K562 (cell line): ENCODE measurements at regions not wholly inside any gene's neighbourhood (a gene's known extent, or its start where the extent isn't known, plus 50 kb on each side); places are given as distances from the start of the nearest gene placed in this dataset.

Experiments
- ATAC-seq: fragments of 200-7000 bp; cut with Tn5 transposase; 3 replicates; pipeline ENCODE4 v1.9.1; 2020; ENCODE audit warnings: moderate library complexity
- BruUV-seq: library from RNA; stranded (reverse); fragments of 400-500 nt; replicated peaks from 2 replicates; lab custom pipeline; 2021; lab: Mats Ljungman, UMichigan
- CTCF ChIA-PET: fragments of 300-600 bp; formaldehyde crosslinking; extraction: SDS; loops from one replicate; lab custom pipeline; 2021; ENCODE audit warnings: low intra/inter-chr PET ratio; lab: Yijun Ruan, JAX
- POLR2A ChIA-PET: fragments of 300-600, 350-650 bp; sonication (Branson Sonifier 250); formaldehyde crosslinking; extraction: SDS; loops from one replicate; lab custom pipeline; 2021; ENCODE audit warnings: antibody characterized with exemption, inconsistent platforms; lab: Yijun Ruan, JAX
- DNase-seq, 4 experiments: peaks; one replicate each; pipeline versions ENCODE4 v3.0.0 to v3.0.0-alpha.2; 2011 to 2018; ENCODE audit warnings: low spot score in 3 of 4, mixed read lengths in 3 of 4; ENCODE audit errors: extremely low read depth in 1 of 4
- FAIRE-seq: peaks from 2 replicates; lab custom pipeline; 2011; peaks lifted over from hg19 to GRCh38; lab: Jason Lieb, UNC
- H2AFZ ChIP-seq: 2 replicates; pipeline ENCODE4 v1.6.0; 2011; ENCODE audit warnings: low read depth, low read length, control low read depth, inconsistent platforms
- H3K27ac ChIP-seq: fragments of 200-600 bp; 3 replicates; pipeline ENCODE4 v1.8.0; 2011; ENCODE audit warnings: low read depth, mild to moderate bottlenecking, control low read depth, inconsistent platforms, low read length, moderate library complexity, mixed read lengths; ENCODE audit errors: extremely low read depth
- H3K27me3 ChIP-seq, 2 experiments: fragments of 300-600 bp in 1 of 2; 2 replicates in 1 of 2; 3 replicates in 1 of 2; pipeline versions ENCODE4 v1.6.0 to v1.8.0; 2011; ENCODE audit warnings: inconsistent platforms in 2 of 2, low read length in 2 of 2, mild to moderate bottlenecking in 1 of 2, mixed read lengths in 1 of 2, moderate library complexity in 1 of 2; ENCODE audit not compliant: control insufficient read depth in 2 of 2, insufficient read depth in 2 of 2
- H3K36me3 ChIP-seq: fragments of 300-600 bp; 3 replicates; pipeline ENCODE4 v1.8.0; 2011; ENCODE audit warnings: mild to moderate bottlenecking, low read length, inconsistent platforms; ENCODE audit not compliant: control insufficient read depth, insufficient read depth
- H3K4me1 ChIP-seq, 2 experiments: fragments of 200-600 bp in 1 of 2; replicated peaks in 1 of 2; 2 replicates in 1 of 2; 3 replicates in 1 of 2; pipeline versions ENCODE4 v1.5.1 to v1.8.0; 2011; ENCODE audit warnings: inconsistent platforms in 2 of 2, low read length in 2 of 2, mild to moderate bottlenecking in 1 of 2, mixed read lengths in 1 of 2, moderate library complexity in 1 of 2; ENCODE audit not compliant: control insufficient read depth in 2 of 2, insufficient read depth in 2 of 2
- H3K4me2 ChIP-seq: 2 replicates; pipeline ENCODE4 v1.6.1; 2011; ENCODE audit warnings: low read length, control low read depth, inconsistent platforms, mixed read lengths; ENCODE audit not compliant: insufficient read depth
- H3K4me3 ChIP-seq: fragments of 200-600 bp; sonication (generic), shearing (Covaris generic); 2 replicates; pipeline ENCODE4 v1.5.1; 2016; ENCODE audit warnings: control low read depth, inconsistent platforms
- H3K79me2 ChIP-seq: fragments of 200-600 bp; 3 replicates; pipeline ENCODE4 v1.8.0; 2011; ENCODE audit warnings: low read length, inconsistent platforms; ENCODE audit not compliant: control insufficient read depth, insufficient read depth
- H3K9ac ChIP-seq, 2 experiments: 2 replicates each; pipeline versions ENCODE4 v1.6.0 to v1.6.1; 2011; ENCODE audit warnings: low read depth in 2 of 2, low read length in 2 of 2, control low read depth in 1 of 2, inconsistent platforms in 1 of 2, mild to moderate bottlenecking in 1 of 2, mixed read lengths in 1 of 2; ENCODE audit not compliant: insufficient read depth in 1 of 2
- H3K9me1 ChIP-seq: one replicate; pipeline ENCODE4 v1.6.0; 2011; ENCODE audit warnings: inconsistent platforms, mild to moderate bottlenecking, low read length, moderate library complexity; ENCODE audit not compliant: control insufficient read depth, insufficient read depth
- H3K9me3 ChIP-seq: replicated peaks from 2 replicates; pipeline ENCODE4 v1.5.1; 2011; ENCODE audit warnings: low read depth, low read length, inconsistent platforms; ENCODE audit not compliant: control insufficient read depth, insufficient read depth
- H4K20me1 ChIP-seq: replicated peaks from 2 replicates; pipeline ENCODE4 v1.6.1; 2011; ENCODE audit warnings: low read length, inconsistent platforms, mixed read lengths; ENCODE audit not compliant: control insufficient read depth, insufficient read depth
- BRF1 ChIP-seq: IDR thresholded peaks from 3 replicates; pipeline ENCODE4 v1.6.1; 2011; ENCODE audit warnings: borderline replicate concordance, mild to moderate bottlenecking; ENCODE audit not compliant: insufficient read length; ENCODE audit errors: extremely low read depth
- HSF4 ChIP-seq: fragments of 250-450 bp; sonication (Bioruptor Pico); IDR thresholded peaks from 2 replicates; pipeline ENCODE4 v2.1.2; 2022; ENCODE audit warnings: mild to moderate bottlenecking, moderate library complexity, borderline replicate concordance
- NFE2L1 ChIP-seq: fragments of 450-650 bp; IDR thresholded peaks from 2 replicates; pipeline ENCODE4 v1.6.1; 2016; ENCODE audit warnings: missing genetic modification characterization, low read depth, mild to moderate bottlenecking, missing compliant biosample characterization, moderate library complexity, borderline replicate concordance
- NR1H2 ChIP-seq: sonication (generic); formaldehyde crosslinking; IDR thresholded peaks from 2 replicates; pipeline ENCODE4 v1.4.0; 2020; ENCODE audit warnings: mild to moderate bottlenecking, missing genetic modification reagents
- PURB ChIP-seq: sonication (generic); formaldehyde crosslinking; IDR thresholded peaks from 2 replicates; pipeline ENCODE4 v1.9.0; 2021; ENCODE audit warnings: low read depth, mild to moderate bottlenecking, missing genetic modification reagents
- SFPQ ChIP-seq: fragments of 200-400 bp; formaldehyde crosslinking; IDR thresholded peaks from 2 replicates; pipeline ENCODE4 v1.6.1; 2017; ENCODE audit warnings: mild to moderate bottlenecking, low read depth, low read length, moderate library complexity
- SMAD2 ChIP-seq: fragments of 150-350 bp; IDR thresholded peaks from 2 replicates; pipeline ENCODE4 v1.6.1; 2014; ENCODE audit warnings: low read depth, mild to moderate bottlenecking, low read length
- SREBF2 ChIP-seq: sonication (generic); formaldehyde crosslinking; IDR thresholded peaks from 2 replicates; pipeline ENCODE4 v1.4.0; 2020; ENCODE audit warnings: mild to moderate bottlenecking, missing genetic modification reagents
- SRSF1 ChIP-seq: fragments of 200-400 bp; formaldehyde crosslinking; IDR thresholded peaks from 2 replicates; pipeline ENCODE4 v1.6.1; 2017; ENCODE audit warnings: mild to moderate bottlenecking, low read depth, low read length, moderate library complexity
- STAT5A ChIP-seq: IDR thresholded peaks from 2 replicates; pipeline ENCODE4 v1.6.1; 2012; ENCODE audit warnings: low read length, inconsistent platforms, borderline replicate concordance
- STAT5B ChIP-seq: fragments of 250-450 bp; sonication (Bioruptor Pico); IDR thresholded peaks from 2 replicates; pipeline ENCODE4 v1.8.0; 2021; ENCODE audit warnings: mild to moderate bottlenecking, inconsistent platforms
- TAF15 ChIP-seq: fragments of 200-400 bp; formaldehyde crosslinking; IDR thresholded peaks from 2 replicates; pipeline ENCODE4 v1.6.1; 2017; ENCODE audit warnings: mild to moderate bottlenecking, low read depth, low read length, moderate library complexity
- USF1 ChIP-seq: sonication (generic); formaldehyde crosslinking; IDR thresholded peaks from 2 replicates; pipeline ENCODE4 v1.9.0; 2022; ENCODE audit warnings: mild to moderate bottlenecking, missing genetic modification reagents
- ZBTB2 ChIP-seq: fragments of 450-650 bp; IDR thresholded peaks from 2 replicates; pipeline ENCODE4 v1.6.1; 2016; ENCODE audit warnings: antibody characterized with exemption
- ZFP30 ChIP-seq: fragments of 250-450 bp; sonication (Bioruptor Pico); IDR thresholded peaks from 2 replicates; pipeline ENCODE4 v1.8.0; 2022; ENCODE audit warnings: moderate library complexity, mild to moderate bottlenecking, inconsistent platforms, borderline replicate concordance
- ZNF143 ChIP-seq: sonication (generic); formaldehyde crosslinking; IDR thresholded peaks from 2 replicates; pipeline ENCODE4 v1.9.0; 2022; ENCODE audit warnings: mild to moderate bottlenecking, missing genetic modification reagents
- ZNF311 ChIP-seq: fragments of 250-450 bp; sonication (Bioruptor Pico); IDR thresholded peaks from 2 replicates; pipeline ENCODE4 v1.4.0; 2020; ENCODE audit warnings: mild to moderate bottlenecking, moderate library complexity
- ZNF57 ChIP-seq: fragments of 450-650 bp; formaldehyde crosslinking; IDR thresholded peaks from 2 replicates; pipeline ENCODE4 v1.4.0; 2020; ENCODE audit warnings: mild to moderate bottlenecking, moderate library complexity
- WGBS: fragments of 100-300 bp; shearing (Covaris generic); methylation state at CpG from one replicate; pipeline ENCODE4 v1.1.6; 2016; ENCODE audit warnings: low coverage, mixed read lengths; ENCODE audit not compliant: insufficient coverage; ENCODE audit errors: missing lambda C conversion rate; 5-methylcytosine and 5-hydroxymethylcytosine counted together
- in situ Hi-C: fragments of 300-500 bp; cut with MboI; formaldehyde crosslinking; loops from 4 replicates; pipeline ENCODE4 v1.15.0; 2018; ENCODE audit warnings: inconsistent platforms, mixed read lengths
- intact Hi-C: fragments of 100-400 bp; cut with micrococcal nuclease; formaldehyde crosslinking; loops from 2 replicates; pipeline ENCODE4 v1.14.2; 2022

- FAIRE-seq (no peak), DNase-seq (no peak), ATAC-seq (no peak)
- Histone ChIP-seq H3K9ac (no peak overlapping the region), H3K79me2 (no peaks in the 10 kb centered on the region), H3K27me3 (no peaks in the 10 kb centered on the region), H2AFZ (no peak overlapping the region), H3K4me1 (no peaks in the 10 kb centered on the region), H3K4me3 (no peak overlapping the region), H4K20me1 (no peaks in the 10 kb centered on the region), H3K27ac (no peak overlapping the region), H3K4me2 (no peak overlapping the region), H3K9me3 (no peaks in the 10 kb centered on the region), H3K36me3 (no peaks in the 10 kb centered on the region), H3K9me1 (no peaks in the 10 kb centered on the region)
- intact Hi-C loops (no loop called here), in situ Hi-C loops (no loop called here)
- TF ChIP-seq BRF1, result no peak
- no peak for TF ChIP-seq NR1H2 (CRISPR knock-in tag)
- no peak for TF ChIP-seq USF1 (CRISPR knock-in tag)
- TF ChIP-seq SFPQ, result no peak
- no peak for TF ChIP-seq ZNF311 (CRISPR knock-in tag)
- TF ChIP-seq SREBF2, result no peak
- TF ChIP-seq ZNF143, result no peak
- TF ChIP-seq ZBTB2, result no peak
- no peak for TF ChIP-seq STAT5B (CRISPR knock-in tag)
- TF ChIP-seq SRSF1, result no peak
- no peak for TF ChIP-seq ZFP30
- TF ChIP-seq HSF4, result no peak
- TF ChIP-seq PURB (CRISPR knock-in tag), result no peak
- no peak for TF ChIP-seq NFE2L1 (tag)
- no peak for TF ChIP-seq STAT5A
- no peak for TF ChIP-seq ZNF57 (CRISPR knock-in tag)
- TF ChIP-seq TAF15, result no peak
- no peak for TF ChIP-seq SMAD2
- CTCF ChIA-PET, result no interaction called here
- BruUV-seq, result no TSS peak
- 0% methylated on average over 1 of the region's 1 CpG for WGBS
- POLR2A ChIA-PET, result no interaction called here
These were observed 115.2 kb upstream of the SEMA6D start for GRCh38 chr15:47602121-47602520.
